Activated CD4-positive, alpha-beta T cell treated with anti-CD3 and anti-CD28 coated beads, Interleukin-2, Interleukin-4, amounts not matched to agents 100 ng/mL and 50 ng/mL, durations not matched to agents 16 hours and 8 hours (primary cell): ENCODE measurements at regions not wholly inside any gene's neighbourhood (a gene's known extent, or its start where the extent isn't known, plus 50 kb on each side); places are given as distances from the start of the nearest gene placed in this dataset.

ENCODE experiments used
- DNase-seq: peaks from one replicate; pipeline ENCODE4 v3.0.0-alpha.2; 2020; ENCODE audit warnings: low spot score

GRCh38 chr5:124419531-124419930, 326.9 kb downstream of the ZNF608 start:
- DNase-seq: no peak

DNA sequence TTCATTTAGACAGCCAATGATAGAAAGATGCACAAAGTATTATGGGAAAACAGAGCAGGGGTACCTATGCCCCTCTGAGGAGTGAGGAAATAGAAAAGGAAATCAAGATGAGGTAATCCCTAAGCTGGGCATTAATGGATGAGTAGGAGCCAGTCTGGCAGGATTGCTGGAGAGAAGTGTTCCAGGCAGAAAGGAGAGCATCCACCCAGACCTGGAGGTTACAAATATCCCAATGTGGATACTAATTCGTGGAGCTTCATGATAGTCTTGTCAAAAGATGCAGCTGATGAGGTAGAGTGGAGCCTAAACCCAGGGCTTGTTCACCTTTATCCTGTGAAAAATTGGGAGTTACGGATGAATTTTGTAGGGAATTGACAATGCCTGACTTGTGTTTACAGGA, 328.0 kb downstream of the ZNF608 start:
- DNase-seq: no peak

GRCh38 chr5:124417196-124417595, 329.2 kb downstream of the ZNF608 start:
- no peak for DNase-seq

- DNase-seq: no peak
These were observed 329.8 kb downstream of the ZNF608 start for GRCh38 chr5:124416627-124417026.

DNA sequence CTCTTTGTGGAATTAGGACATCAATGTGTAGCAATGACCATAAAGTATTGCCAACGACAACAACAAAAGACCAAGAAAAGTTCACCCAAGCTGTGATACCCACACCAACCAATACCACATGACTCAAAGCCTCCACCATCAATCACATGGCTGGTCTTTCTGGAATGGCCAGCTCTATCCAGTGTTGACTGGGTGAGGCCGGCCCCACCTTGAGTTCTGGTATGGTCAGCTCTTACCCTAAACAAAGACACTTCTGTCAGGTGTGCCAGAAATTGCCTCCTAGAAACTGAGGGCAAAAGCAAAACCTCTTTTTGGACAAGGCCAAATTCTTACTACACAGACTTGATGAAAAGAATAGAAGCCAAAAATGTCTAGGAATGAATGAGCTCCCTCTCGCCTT, 331.5 kb downstream of the ZNF608 start:
- DNase-seq: no peak

DNA sequence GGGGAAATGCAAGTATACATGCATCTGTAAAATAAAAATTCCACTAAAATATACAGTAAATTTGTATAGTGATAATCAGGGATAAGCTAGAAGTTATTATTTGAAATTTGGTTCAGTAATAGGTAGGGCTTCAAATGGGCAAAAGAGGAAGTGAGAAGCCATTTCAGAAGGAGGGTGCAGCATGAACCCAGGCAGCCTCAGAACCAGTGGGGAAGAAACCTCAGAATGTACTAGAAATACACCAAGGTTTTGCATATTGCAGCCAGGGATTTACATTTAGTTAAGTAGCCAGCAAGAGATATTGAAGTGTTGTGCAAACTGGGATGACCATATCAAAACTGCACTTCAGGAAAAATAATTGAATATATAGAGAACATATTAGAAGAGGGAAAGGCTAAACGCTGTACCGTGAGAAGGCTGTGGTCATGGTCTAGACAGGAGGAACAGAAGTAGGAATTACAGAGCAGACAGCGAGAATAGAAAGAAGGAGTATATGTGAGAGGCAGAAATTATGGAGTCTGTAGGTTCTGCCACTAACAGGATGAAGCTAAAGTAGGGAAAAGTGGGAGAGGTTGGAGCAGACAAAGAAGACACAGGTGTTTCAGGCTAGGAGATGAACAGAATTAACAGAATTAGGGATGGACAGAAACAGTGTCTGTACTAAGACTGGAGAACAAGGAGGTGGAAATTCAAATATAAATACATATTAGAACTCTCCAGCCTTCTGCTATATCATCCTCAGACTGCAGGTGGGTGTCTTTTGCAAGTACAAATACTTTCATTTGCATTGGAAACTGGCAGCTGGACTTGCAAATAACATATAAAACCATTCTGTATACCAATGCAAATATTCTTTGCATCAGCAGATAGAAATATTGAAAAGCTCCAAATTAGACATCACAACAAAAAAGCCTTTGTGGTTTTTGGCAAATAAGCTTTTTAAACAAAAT, 335.6 kb downstream of the ZNF608 start:
- DNase-seq: no peak

DNA sequence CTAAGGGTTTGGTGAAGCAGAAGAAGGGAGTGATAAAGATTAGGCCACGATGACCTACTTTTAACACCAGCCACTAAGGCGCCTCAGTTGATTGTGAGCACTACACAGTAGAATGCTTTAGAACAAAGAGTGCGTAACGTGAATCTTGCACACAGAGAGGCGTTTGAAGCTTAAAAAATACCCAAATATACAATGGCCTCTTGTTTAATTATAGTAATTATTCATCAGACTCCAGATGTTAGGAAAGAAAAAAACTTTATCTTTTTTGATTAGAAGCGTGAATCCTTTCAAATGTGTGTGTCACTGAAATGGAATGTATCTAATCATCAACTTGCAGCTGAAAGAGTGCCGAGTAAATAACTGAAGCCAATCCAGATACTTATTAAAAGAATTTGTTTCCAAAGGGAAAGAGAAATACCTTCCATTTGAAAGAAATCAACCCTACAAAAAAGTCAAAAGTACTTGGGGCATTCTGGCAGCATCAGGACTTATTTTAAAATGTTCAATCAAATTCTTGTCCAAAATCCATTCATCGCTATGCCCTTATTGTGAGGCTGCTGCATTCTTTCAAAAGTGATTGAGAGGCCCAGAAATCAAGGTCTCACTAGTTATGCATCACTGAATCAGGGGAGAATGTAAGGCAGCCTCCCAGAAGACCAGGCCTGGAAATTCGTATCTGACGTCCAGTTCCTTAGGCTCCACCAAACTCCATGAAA, 337.5 kb downstream of the ZNF608 start:
- no peak for DNase-seq

- no peak for DNase-seq
These were observed 341.6 kb downstream of the ZNF608 start for GRCh38 chr5:124404796-124405195.

DNA sequence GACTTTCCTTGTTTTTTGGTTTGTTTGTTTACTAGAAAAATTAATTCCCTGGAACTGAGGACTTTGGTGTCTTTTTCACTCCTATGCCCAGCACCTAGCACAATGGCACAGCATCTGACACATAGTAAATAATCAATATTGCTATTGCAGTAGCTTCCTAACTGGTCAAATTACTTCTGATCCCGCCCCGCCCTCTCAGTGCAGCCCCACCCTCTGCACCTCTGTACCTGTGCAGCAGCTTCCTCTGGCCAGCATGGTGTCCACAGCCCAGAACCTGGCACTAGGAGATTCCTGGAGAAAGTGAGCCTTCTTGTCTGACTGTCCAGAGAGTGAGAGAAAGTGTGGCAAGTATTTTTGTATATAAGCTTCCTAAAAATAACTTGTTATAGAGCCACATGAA, 343.2 kb downstream of the ZNF608 start:
- DNase-seq: no peak

GRCh38 chr5:124402144-124402581, 344.3 kb downstream of the ZNF608 start:
- DNase-seq: no peak

DNA sequence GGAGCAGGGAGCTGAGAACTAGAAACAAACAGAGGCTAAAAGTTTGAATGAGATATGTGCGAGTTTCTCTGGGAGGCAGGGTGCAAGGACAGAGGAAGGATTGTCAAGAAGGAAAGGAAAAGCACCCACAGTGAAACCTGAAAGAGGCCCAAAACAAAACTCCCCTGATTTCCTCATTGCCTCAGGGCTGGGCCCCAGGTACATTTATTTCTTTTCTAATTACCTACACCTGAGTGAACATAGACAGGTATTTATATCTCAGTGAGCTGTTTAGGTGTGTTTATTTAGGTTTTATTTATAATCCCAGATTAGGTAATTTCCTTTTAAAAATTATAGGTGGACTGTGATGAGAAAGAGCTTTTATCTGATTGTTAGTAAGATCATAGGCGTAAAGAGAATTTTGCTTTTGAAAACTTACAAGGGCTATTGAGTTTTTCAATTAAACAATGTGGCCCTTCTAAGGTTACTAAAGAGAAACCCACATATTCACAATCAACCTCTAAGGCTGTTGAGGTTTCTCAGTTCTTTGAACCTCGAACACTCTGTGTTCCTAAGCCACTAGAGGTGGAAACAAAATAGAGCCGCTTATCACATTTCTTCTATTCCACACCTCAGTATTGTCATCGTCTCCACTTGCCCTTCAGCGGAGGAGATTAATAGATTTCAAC, 344.8 kb downstream of the ZNF608 start:
- no peak for DNase-seq

DNA sequence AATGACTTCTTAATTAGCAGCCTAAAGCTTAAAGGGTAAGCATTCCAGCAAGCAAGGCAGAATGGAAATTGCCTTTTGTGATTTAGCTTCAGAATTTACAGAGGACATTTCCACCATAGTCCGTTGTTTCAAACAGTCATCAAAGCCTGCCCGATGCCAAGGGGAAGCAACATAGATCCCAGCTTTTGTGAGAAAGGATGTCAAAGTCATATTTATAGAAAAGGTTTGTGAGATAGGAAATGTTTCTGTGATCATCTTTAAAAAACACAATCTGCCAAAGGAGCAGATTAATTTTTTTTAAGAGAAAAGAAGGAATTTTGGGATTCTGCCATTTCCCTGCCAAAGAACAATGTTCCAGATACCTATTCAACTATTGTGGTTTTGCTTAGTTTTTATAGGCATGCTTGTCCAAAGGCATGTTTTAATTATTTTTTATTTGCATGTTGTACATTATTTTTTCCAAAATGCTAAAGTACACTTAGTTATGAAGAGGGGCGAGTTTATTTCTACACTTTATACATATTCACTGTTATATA, 346.9 kb downstream of the ZNF608 start:
- DNase-seq: no peak

DNA sequence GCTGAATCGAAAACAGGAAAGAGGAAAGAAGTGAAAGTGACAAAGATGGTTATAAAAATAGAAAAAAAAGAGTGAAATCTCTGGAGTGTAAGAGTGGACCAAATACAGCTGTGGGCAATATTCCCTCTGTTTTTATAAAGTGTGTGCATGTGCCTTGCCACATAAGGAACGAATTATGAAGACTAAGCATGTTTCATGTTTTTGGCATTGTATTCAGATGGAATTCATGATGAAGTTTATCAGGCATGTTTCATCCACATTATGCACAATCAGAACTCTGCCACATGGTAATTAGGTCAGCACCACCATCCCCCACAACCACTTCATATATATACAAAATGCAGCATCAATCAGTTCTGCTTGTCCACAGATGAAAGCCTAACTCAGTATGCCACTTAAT, 348.0 kb downstream of the ZNF608 start:
- no peak for DNase-seq

DNA sequence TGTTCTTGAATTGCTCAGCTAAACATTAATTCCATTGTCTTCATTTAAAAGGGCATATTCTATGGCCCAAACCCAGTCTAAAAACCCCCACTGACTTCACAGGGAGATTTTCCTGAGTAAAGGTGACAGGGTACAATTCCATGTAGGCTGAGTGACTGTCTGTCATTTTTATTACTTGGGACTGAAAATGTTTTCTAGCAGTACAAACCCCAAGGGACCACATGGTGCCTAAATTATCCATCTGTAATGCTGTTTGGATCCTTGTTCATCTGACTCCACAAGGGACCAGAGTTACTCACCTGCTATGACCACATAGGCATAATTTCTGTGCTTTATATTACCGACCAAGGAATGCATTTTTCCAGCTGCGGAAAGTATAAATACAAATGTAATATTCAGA, 349.1 kb downstream of the ZNF608 start:
- DNase-seq: no peak

DNA sequence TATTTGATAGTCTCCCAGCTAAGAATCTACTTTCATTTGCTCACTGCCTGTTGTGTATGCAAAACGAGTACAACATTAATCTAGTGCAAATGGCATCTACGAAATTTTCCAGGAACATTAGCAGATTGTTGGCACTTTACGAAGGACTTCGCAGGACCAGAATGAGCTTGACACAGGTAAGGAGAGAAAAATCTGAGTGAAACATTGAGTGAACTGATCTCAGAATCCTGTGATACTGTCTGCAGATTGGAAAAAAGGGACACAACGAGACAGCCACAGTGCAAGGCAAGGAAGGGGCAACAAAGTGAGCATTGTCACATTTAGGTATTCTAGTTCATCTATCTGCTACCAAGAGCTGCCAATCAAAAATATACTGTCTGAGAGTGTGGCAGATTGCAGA, 350.5 kb downstream of the ZNF608 start:
- no peak for DNase-seq

DNA sequence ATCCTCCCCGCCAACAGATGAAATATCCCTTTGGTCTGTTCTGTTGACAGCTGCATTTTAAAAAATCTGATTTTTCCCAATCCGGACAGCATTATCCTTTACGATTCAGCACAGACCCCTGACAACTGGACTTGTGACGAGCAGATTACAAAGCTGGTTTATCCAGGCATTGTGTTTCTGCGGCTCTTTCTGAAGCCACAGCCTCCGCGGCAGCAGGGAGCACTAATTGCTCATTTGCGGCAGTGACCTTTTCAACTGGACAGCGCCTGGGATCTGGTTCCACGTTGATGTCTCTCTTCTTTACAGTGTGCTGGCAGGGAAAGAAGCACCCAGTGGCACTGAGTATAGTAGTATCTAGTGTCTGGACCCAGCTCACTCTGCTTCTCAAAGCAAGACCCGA, 351.2 kb downstream of the ZNF608 start:
- no peak for DNase-seq

DNA sequence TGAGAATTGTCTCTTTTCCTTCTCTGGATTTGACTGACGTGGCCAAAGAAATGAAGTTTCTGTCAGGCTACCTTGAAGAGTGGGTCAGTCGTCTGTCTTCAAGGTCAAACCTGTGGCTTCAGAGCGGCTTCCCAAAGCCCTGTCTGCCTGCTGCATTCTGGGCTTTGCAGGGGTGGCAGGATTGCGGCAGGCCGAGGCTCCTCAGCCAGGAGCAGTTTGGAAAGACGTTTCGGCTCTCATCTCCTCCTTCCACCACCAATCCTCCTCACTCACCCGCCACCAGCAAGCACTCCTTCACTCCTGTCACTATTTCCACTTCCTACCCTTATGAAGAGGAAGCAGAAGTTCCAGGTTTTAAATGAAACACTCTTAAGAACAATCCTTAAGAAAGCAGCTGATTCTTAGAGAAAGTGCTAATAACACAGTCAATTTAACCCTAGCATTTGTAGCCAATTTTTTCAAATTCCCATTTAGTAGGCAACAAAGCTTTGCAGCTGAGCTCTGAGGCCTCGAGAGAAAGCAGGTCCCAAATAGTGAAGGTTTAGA, 351.7 kb downstream of the ZNF608 start:
- DNase-seq: no peak

- DNase-seq: no peak
These were observed 352.7 kb downstream of the ZNF608 start for GRCh38 chr5:124393584-124394379.

- no peak for DNase-seq
These were observed 362.7 kb downstream of the ZNF608 start for GRCh38 chr5:124383693-124384092.

DNA sequence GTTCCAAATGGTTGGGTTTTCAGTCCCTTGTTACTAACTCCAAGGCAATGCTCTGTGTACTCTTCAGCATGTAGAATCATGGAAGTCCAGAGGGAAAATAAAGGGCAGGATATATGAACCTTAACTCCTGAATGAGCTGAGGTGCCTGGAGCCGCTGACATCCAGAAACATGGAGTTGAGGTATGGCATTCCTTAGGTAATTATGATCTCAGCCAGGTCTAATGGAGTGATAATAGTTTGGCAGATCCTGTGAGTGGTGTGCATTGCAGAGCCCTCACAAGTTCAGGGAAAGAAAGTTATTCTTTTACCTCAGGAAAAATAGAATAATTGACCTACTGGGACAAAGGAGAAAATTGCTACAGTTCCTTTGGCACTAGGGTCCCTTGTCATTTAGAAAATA, 369.1 kb downstream of the ZNF608 start:
- DNase-seq: no peak

- DNase-seq: no peak
These were observed 372.6 kb downstream of the ZNF608 start for GRCh38 chr5:124373883-124374282.
